Skeletal muscle satellite cell (primary cell): ENCODE measurements at regions not wholly inside any gene's neighbourhood (a gene's known extent, or its start where the extent isn't known, plus 50 kb on each side); places are given as distances from the start of the nearest gene placed in this dataset.
"Not testable (repeated sequence)": the region's sequence is repeated elsewhere in the genome, so short reads cannot be mapped to it uniquely, and the experiment has no call there.

Experiments used
- H3K27me3 ChIP-seq: 2 replicates; pipeline ENCODE4 v1.7.0; 2013; ENCODE audit warnings: low read length; ENCODE audit not compliant: control insufficient read depth, insufficient read depth
- H3K36me3 ChIP-seq: 2 replicates; pipeline ENCODE4 v1.7.0; 2013; ENCODE audit warnings: mild to moderate bottlenecking, control low read depth, low read length; ENCODE audit not compliant: insufficient read depth
- H3K4me1 ChIP-seq: 2 replicates; pipeline ENCODE4 v1.7.0; 2013; ENCODE audit warnings: low read length; ENCODE audit not compliant: control insufficient read depth, insufficient read depth
- H3K4me2 ChIP-seq: 2 replicates; pipeline ENCODE4 v1.7.0; 2013; ENCODE audit warnings: mild to moderate bottlenecking, low read length
- H3K4me3 ChIP-seq: 2 replicates; pipeline ENCODE4 v1.7.0; 2013; ENCODE audit warnings: low read length
- H3K9ac ChIP-seq: 2 replicates; pipeline ENCODE4 v1.7.0; 2013; ENCODE audit warnings: mild to moderate bottlenecking, low read depth, low read length, moderate library complexity
- H3K9me3 ChIP-seq: replicated peaks from 2 replicates; pipeline ENCODE4 v1.7.0; 2013; ENCODE audit warnings: mild to moderate bottlenecking, control low read depth, low read length

- Histone ChIP-seq H3K9ac (no peak overlapping the region), H3K4me1 (no peaks in the 10 kb centered on the region), H3K27me3 (no peaks in the 10 kb centered on the region), H3K4me3 (no peak overlapping the region), H3K4me2 (no peak overlapping the region), H3K36me3 (no peaks in the 10 kb centered on the region), H3K9me3 (no peaks in the 10 kb centered on the region)
Observed at GRCh38 chr6:882084-882598, 189.2 kb upstream of the EXOC2 start.

DNA sequence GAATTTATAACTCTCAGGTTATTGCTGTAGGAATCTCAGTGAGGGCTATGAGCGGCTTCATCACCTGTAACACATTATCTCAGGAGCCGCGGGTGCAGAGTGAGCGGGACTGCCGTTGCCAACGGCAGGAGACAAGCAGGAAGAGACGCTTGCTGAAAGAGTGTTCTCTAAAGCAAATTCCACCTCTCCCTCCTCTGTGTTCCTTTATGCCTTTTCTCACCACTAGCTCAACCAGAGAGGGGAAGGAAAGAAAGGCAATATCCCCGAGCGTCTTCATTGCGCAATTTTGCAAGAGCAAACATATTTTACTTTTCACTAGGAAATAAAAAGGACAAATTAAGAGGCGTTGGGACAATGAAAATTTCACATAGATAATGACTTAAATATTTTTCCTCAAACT, 185.2 kb upstream of the EXOC2 start:
- Histone ChIP-seq H3K9ac (no peak overlapping the region), H3K4me2 (no peak overlapping the region), H3K27me3 (no peaks in the 10 kb centered on the region), H3K36me3 (no peaks in the 10 kb centered on the region), H3K4me1 (no peaks in the 10 kb centered on the region), H3K4me3 (no peak overlapping the region), H3K9me3 (no peaks in the 10 kb centered on the region)

GRCh38 chr6:875012-875411, 182.1 kb upstream of the EXOC2 start:
- Histone ChIP-seq H3K4me2 (no peak overlapping the region), H3K27me3 (no peaks in the 10 kb centered on the region), H3K4me3 (no peak overlapping the region), H3K4me1 (no peaks in the 10 kb centered on the region), H3K9ac (no peak overlapping the region), H3K36me3 (no peaks in the 10 kb centered on the region), H3K9me3 (no peaks in the 10 kb centered on the region)

- H3K27me3 ChIP-seq, result no peaks in the 10 kb centered on the region
Observed at GRCh38 chr6:872570-873125, 179.7 kb upstream of the EXOC2 start.

GRCh38 chr6:871503-871902, 178.6 kb upstream of the EXOC2 start:
- Histone ChIP-seq H3K9me3 (no peaks in the 10 kb centered on the region), H3K9ac (no peak overlapping the region), H3K4me1 (no peaks in the 10 kb centered on the region), H3K27me3 (no peaks in the 10 kb centered on the region), H3K4me3 (no peak overlapping the region), H3K36me3 (no peaks in the 10 kb centered on the region), H3K4me2 (no peak overlapping the region)

More at GRCh38 chr6:872570-873125, 179.7 kb upstream of the EXOC2 start:
- H3K4me2 ChIP-seq, result no peak overlapping the region
- no peaks in the 10 kb centered on the region for H3K36me3 ChIP-seq
- no peak overlapping the region for H3K9ac ChIP-seq
- H3K4me1 ChIP-seq, result no peaks in the 10 kb centered on the region
- H3K4me3 ChIP-seq, result no peak overlapping the region
- no peaks in the 10 kb centered on the region for H3K9me3 ChIP-seq

DNA sequence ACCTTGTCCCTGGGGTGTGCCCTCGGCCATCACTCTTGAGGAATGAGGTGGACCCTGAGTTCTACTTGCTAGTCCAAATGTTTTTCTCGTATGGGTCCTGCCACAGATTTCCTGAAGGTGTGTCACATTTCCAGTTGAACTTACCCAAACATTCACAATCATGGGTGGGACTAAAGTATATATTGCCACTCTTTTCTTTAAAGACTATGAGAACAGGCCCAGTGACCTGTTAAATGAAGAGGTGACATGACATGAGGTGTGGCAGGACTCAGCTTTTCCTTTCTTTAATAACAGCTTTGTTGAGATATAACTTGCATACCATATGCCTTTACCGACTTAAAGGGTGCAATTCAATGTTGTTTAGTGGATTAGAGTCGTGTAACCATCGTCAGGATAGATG, 177.2 kb upstream of the EXOC2 start:
- Histone ChIP-seq H3K27me3 (no peaks in the 10 kb centered on the region), H3K4me3 (no peak overlapping the region), H3K9me3 (no peaks in the 10 kb centered on the region), H3K4me2 (no peak overlapping the region), H3K9ac (no peak overlapping the region), H3K36me3 (no peaks in the 10 kb centered on the region), H3K4me1 (no peaks in the 10 kb centered on the region)

- H3K4me3 ChIP-seq, result no peak overlapping the region
- H3K27me3 ChIP-seq, result no peaks in the 10 kb centered on the region
- no peaks in the 10 kb centered on the region for H3K9me3 ChIP-seq
- no peaks in the 10 kb centered on the region for H3K36me3 ChIP-seq
- no peak overlapping the region for H3K9ac ChIP-seq
- H3K4me2 ChIP-seq, result no peak overlapping the region
- H3K4me1 ChIP-seq, result no peaks in the 10 kb centered on the region
Observed at GRCh38 chr6:868201-868600, 175.3 kb upstream of the EXOC2 start.

GRCh38 chr6:867378-867777, 174.4 kb upstream of the EXOC2 start:
- H3K9ac ChIP-seq, result no peak overlapping the region
- H3K9me3 ChIP-seq, result no peaks in the 10 kb centered on the region
- no peak overlapping the region for H3K4me2 ChIP-seq
- H3K4me1 ChIP-seq, result no peaks in the 10 kb centered on the region
- H3K27me3 ChIP-seq, result no peaks in the 10 kb centered on the region
- H3K4me3 ChIP-seq, result no peak overlapping the region
- no peaks in the 10 kb centered on the region for H3K36me3 ChIP-seq

DNA sequence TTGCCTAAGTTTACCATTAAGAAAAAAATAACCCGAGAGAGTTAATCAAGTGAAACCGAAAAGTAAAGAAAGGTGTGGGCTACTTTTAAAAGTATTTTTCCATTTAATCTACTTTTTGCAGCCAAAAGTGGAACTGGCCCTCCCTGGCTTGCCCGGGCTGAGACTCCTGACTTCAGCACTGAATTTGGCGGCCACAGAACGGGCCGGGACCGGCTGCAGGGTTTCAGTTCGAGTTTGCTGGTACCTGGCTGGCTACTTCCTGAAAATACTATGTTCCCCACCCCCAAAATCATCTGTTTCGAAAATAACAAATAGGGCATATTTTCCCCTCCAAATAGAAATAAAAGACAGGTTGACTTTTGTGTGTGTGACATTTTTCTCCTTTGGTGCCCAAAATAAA, 173.4 kb upstream of the EXOC2 start:
- H3K9me3 ChIP-seq, result no peaks in the 10 kb centered on the region
- no peak overlapping the region for H3K9ac ChIP-seq
- no peaks in the 10 kb centered on the region for H3K36me3 ChIP-seq
- H3K27me3 ChIP-seq, result no peaks in the 10 kb centered on the region
- no peak overlapping the region for H3K4me3 ChIP-seq
- H3K4me1 ChIP-seq, result no peaks in the 10 kb centered on the region
- H3K4me2 ChIP-seq, result no peak overlapping the region

DNA sequence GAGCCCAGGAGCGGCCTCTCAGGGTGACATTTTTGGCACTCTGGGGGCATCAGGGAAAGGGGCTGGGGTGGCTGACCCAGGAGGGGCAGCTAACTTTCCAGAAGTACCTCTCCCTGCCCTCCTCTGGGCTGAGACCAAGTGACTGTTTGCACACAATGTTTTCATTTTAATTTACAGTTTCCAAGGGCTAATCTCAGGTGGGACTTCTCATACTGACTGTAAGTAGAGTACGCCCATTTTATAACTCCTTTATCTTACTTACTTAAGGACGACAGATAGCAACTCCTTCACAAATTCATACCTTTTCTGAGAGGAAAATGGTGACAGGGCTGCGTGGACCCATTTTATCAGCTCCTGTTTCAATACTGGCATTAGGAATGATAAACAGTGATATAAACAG, 172.9 kb upstream of the EXOC2 start:
- Histone ChIP-seq H3K36me3 (no peaks in the 10 kb centered on the region), H3K9me3 (no peaks in the 10 kb centered on the region), H3K4me3 (no peak overlapping the region), H3K4me2 (no peak overlapping the region), H3K4me1 (no peaks in the 10 kb centered on the region), H3K27me3 (no peaks in the 10 kb centered on the region), H3K9ac (no peak overlapping the region)

GRCh38 chr6:863831-864230, 170.9 kb upstream of the EXOC2 start:
- H3K4me1 ChIP-seq, result no peaks in the 10 kb centered on the region
- H3K27me3 ChIP-seq, result no peaks in the 10 kb centered on the region

GRCh38 chr6:863127-863526, 170.2 kb upstream of the EXOC2 start:
- not testable (repeated sequence) for H3K4me2 ChIP-seq, H3K4me1 ChIP-seq, H3K9ac ChIP-seq, H3K27me3 ChIP-seq, H3K36me3 ChIP-seq, H3K4me3 ChIP-seq, H3K9me3 ChIP-seq

More at GRCh38 chr6:863831-864230, 170.9 kb upstream of the EXOC2 start:
- no peak overlapping the region for H3K9ac ChIP-seq
- H3K4me3 ChIP-seq, result no peak overlapping the region
- H3K9me3 ChIP-seq, result no peaks in the 10 kb centered on the region
- no peaks in the 10 kb centered on the region for H3K36me3 ChIP-seq
- H3K4me2 ChIP-seq, result no peak overlapping the region
